HG02678 (cell line): ENCODE measurements at regions not wholly inside any gene's neighbourhood (a gene's known extent, or its start where the extent isn't known, plus 50 kb on each side); places are given as distances from the start of the nearest gene placed in this dataset.
"Not testable (repeated sequence)": the region's sequence is repeated elsewhere in the genome, so short reads cannot be mapped to it uniquely, and the experiment has no call there.

ENCODE experiments used
- ATAC-seq: cut with Tn5 transposase; IDR thresholded peaks from one replicate; pipeline ENCODE4 v1.9.1; 2021; ENCODE audit warnings: mild to moderate bottlenecking, moderate library complexity; ENCODE audit not compliant: unreplicated experiment

GRCh38 chr11:15300341-15300740 is 185.6 kb downstream of the INSC start:
- no peak for ATAC-seq

GRCh38 chr11:15307619-15308024 is 192.9 kb downstream of the INSC start:
- ATAC-seq, result no peak

DNA sequence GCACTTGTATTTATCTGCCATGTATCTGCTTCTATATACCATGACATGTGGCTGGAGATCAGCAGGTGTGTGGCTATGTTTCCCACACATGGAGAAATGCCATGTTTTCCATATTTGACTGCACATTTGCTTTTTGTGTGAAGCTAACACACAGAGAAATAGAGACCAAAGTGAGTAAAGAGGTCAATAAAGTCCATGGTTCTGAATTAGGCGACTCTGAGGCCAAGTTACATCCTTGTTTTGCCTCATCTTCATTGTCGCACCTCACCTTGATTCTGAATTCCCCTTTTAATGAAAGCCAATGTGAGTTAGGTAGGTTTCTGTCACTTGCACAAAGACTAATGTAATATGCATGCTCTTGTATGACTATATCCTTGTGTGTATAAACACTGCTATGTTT is 194.1 kb downstream of the INSC start:
- ATAC-seq, result no peak

- no peak for ATAC-seq
These were observed 194.6 kb downstream of the INSC start for GRCh38 chr11:15309296-15309695.

DNA sequence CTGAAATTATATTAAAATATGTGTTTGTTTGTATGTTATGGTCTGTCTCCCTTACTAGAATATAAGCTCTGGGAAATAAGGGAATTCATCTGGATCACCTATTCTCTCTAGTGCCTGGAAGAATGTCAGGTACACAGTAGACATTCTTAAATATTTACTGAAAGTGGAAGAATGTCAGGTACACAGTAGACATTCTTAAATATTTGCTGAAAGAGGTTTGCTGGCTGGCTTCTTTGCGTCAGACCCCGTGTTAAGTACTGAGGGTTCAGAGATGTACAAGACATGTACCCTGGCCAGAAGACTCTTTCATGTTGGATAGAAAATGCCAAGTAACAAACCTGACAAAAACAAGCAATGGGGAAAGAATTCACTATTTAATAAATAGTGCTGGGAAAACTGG is 199.1 kb downstream of the INSC start:
- ATAC-seq, result no peak

GRCh38 chr11:15318814-15319213 is 204.1 kb downstream of the INSC start:
- ATAC-seq, result no peak

DNA sequence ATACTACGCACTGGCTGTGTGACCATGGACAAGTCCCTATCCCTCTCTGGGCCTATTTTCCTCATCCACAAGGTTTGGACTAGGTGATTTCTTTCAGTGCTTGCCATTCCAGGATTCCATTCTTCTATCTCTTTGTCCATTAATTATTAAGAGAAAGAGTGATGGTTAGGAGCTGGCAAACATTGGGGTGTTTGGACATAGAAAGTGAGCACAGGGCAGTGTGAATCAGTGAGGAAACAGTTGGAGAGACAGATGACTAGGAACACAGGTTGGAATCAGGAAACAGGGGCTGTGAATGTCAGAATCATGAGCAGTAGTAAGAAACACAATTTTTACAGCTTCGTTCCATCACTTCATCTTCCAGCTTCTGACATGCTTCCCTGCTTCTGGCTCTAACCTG is 211.8 kb downstream of the INSC start:
- ATAC-seq, result no peak

- ATAC-seq, result no peak
These were observed 213.1 kb downstream of the INSC start for GRCh38 chr11:15327786-15328231.

- ATAC-seq, result no peak
These were observed 218.7 kb downstream of the INSC start for GRCh38 chr11:15333407-15333806.

DNA sequence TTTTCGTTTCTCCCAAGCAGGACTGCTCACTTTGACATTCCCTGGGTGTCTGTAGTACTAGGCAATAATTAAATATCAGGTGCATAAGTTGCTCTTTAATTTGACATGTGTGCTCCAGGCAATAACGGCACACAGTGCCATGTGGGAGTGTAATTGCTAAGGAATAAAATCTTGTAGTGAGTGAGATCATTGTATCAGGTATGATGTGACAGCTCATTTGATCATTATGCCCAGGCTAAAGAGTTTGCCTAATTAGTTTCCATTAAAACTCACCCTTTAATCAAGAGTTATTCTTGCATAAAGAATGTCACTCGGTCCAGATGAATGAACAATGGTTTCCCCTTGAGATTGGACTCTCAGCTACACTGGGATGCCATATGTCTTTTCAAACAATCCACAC is 220.0 kb downstream of the INSC start:
- ATAC-seq, result no peak

- no peak for ATAC-seq
These were observed 221.3 kb downstream of the INSC start for GRCh38 chr11:15336021-15336420.

DNA sequence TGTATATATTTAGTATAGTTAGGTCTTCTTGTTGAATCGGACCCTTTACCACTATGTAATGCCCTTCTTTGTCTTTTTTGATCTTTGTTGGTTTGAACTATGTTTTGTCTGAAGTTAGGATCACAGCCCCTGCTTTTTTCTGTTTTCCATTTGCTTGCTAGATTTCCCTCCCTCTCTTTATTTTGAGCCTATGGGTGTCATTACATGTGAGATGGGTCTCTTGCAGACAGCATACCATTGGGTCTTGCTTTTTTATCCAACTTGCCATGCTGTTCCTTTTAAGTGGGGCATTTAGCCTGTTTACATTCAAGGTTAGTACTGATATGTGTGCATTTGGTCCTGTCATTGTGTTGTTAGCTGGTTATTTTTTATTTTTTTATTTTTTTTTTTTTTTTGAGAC is 224.6 kb downstream of the INSC start:
- ATAC-seq, result no peak

DNA sequence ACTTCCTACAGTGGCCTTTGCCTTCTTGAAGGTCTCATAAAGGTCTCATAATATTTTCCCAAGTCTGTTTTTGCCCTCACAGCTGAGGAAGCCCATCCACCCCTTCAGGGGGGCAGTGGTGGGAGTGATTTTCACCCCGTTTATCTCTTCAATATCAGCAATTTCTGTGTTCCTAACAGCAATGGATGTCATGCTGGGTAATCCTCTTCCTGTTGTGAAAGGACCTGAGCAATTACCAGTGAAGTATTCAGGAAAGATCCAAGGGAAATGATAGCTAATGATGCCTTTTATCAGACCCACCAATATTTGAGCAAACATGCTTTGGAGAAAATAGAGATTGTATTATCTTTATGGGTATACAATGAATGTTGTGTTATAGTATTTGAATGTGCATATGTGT is 226.9 kb downstream of the INSC start:
- no peak for ATAC-seq

- ATAC-seq, result no peak
These were observed 227.4 kb downstream of the INSC start for GRCh38 chr11:15342163-15342562.

DNA sequence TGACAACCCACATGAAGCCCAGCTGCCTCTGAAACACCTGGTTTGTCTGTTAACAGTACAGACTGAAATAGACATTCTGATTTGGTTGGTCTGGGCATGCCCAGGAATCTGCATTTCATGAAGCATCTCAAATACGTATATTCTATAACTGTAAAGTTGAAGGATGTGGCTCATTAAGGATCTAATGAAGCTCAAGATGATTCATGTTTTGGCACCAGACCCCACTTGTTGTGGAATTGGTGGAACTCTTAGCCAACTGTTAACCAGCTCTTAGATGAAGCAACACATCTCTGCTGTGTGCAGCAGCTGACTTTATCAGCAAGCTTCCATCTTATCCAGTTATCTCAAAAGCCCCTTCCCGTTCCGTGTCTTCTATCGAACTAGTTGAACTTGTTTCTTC is 232.2 kb downstream of the INSC start:
- ATAC-seq, result no peak

DNA sequence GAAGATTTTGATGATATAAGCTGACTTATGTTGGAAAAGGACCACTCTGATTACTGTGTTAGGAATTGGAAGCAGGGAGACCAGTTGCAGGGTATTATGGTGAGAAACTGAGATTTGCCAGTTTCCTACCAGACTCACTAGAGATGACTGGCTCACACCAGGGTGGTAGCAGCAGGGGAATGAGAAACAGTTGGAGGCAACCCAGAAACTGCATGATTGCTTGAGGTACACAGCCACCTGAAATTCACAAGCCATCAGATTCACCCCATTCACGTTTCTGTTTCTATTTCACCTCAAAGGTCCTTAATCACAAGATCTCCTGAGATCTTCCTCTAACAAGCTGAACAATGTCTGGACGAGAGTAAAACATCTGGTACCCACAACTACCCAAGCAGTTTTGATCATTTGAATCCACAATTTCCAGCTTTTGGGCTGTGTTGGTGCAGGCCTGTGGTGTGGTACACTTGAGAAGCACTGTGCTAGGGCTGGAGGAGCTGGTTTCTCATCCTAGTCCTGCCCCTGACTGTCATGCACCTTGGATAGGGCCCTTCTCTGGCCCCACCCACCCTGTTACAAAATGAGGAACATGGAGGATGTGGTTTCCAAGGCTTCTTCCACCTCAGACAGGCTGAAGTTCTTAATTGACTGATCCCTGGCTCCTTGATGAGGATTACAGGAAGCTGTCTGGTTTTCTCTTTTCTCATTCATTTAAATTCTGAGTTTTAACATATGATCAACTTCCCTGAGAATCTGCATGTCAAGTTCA is 233.4 kb downstream of the INSC start:
- ATAC-seq, result no peak

DNA sequence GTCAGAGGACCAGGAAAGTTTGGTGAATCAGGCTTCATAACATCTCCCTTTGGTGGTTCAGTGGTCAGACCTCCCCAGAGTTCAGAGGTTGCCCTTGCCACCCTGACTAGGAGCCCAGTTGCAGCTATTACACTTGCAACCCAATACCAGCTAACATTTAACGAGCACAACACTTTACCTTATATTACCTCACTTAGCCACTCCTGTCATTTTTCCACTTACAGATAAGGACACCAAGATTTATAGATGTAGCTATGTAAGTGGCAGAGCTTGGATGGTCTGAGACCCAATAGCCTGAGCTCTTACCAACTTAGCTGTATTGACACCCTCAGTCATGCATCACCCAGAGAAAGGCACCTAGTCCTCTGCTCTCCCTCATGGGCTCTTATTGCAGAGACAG is 234.7 kb downstream of the INSC start:
- no peak for ATAC-seq

DNA sequence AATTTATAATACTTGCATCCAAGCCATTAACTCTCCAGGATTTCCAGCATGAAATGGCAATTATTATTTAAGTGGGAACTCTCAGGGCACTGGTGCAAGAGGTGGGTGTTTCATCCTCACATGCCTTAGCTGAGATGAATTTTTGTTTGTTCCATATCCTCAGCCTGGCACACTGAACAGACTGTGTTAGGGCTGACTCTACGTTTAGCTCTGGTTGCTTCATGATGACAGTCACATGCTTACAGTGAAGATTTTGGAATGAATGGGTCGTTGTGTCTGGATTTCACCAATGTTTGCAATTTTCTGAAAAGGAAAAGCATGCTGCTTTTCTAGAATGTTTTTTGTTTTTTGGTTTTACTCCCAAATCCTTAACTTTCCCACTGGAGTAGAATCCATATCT is 246.6 kb downstream of the INSC start:
- no peak for ATAC-seq

DNA sequence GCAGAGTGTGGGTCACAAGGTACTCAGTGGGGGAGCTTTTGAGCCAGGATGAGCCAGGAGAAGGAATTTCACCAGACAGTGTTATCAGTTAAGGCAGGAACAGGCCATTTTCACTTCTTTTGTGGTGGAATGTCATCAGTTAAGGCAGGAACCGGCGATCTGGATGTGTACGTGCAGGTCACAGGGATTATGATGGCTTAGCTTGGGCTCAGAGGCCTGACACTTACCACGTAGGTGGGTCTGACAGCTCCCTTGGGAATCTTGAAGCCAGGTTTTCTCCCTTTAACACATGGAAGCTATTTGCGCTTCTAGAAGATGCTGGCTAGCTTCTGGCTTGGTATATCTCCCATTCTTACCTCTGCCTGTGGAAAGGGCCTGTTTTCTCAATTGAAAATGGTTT is 250.6 kb downstream of the INSC start:
- not testable (repeated sequence) for ATAC-seq

GRCh38 chr11:15367695-15368094 is 253.0 kb downstream of the INSC start:
- no peak for ATAC-seq

DNA sequence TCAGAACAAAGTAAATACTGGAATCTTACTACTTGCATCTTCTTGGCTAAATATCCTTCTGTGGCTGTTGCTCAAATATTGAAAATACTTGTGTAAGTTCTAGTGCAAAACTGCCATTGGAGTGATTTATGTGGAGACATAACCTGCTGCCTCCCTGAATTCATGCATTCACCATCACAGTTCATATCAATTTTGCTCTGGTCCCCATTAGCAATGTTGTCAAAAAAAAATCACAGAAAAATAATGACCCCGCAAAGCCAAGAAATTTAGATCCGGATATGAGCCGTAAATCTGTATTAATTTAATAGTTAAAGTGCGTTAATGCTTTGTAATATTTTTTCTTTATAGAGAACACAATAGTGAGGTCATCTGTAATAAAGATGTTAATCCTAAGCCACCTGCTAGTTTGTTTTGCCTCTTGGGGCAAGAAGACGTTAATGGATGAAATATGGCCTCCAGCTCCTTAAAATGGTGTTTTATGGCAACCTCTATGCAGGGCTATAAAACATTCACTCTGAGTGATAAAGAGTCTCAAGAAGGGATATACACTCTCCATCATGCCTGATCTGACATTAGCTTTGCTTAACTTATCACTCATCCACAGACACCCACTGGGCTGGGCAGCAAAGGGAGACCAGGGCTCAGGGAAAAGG is 255.9 kb downstream of the INSC start:
- no peak for ATAC-seq

DNA sequence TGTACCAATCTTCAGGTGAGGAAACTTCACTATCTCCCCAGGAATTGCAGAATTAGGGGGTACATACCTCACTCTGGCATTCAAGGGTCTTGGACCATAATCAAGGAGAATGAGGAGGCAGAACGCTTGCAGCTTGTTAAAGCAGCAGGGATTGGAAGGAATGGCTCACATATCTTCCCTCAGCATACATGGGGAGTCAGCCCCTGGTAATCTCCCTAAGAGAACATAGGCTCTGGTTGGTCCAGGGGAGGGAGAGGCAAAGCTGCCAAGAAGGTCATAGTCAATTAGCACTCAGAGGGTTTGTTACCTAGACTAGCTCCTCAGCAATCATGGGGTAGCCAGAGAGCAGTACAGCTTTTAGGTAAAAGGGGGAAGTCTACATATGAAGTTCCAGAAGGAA is 256.8 kb downstream of the INSC start:
- ATAC-seq, result no peak

DNA sequence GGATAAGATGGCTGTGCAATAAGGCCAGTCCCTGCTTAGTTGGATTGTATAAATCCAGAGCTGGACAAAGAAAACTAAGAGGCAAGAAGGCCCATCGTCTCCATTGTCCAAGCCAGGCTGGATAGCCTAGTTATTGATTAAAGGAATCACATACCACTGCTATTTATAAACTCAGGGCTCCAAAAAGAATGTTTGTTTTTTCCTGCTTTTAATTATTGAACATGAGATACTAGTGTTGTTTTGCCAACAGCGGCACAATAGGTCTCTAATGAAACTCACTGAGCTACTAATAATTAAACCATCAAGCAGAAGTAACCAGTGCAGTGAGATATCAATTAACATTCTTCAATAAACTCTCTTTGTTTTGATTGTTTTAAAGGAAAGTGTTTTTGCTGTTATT is 259.7 kb downstream of the INSC start:
- no peak for ATAC-seq
